ENCODE measurements at regions not wholly inside any gene's neighbourhood (a gene's known extent, or its start where the extent isn't known, plus 50 kb on each side); places are given as distances from the start of the nearest gene placed in this dataset.

DNA sequence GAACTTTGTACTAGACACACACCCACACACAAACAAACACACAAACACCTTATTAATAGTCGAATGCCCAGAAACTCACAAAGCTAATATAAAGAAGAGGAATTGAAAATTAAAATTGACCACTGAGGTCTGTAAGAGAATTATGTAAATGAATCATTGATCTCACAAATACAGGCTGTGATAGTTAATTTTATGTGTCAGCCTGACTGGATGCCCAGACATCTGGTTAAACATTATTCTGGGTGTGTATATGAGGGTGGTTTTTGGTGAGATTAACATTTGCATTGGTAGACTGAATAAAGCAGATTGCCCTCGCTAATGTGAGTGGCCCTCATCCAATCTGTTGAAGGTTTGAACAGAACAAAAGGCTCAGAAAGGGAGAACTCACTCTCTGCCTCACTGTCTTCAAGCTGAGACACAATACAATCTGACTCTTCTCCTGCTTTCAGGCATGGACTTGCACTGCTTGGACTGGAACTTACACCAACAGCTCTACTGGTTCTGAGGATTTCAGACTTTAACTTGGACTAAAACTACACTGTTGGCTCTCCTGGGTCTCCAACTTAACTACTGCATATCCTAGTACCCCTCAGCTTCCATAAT is 199.4 kb upstream of the TTC14 start:
- H3K27ac ChIP-seq (ENCODE audit: low read length): no peak overlapping the region
- Mint-ChIP-seq H3K36me3 (no peaks in the 10 kb centered on the region), H3K4me3 (no peak overlapping the region), H3K4me1 (no peaks in the 10 kb centered on the region), H3K27ac (no peak overlapping the region), H3K9me3 (peaks cover 10% of the 10 kb centered on the region in 2 donors), H3K27me3 (ENCODE audit: low read depth in 2 of 2) (no peaks in the 10 kb centered on the region)
- peaks cover 3% of the 10 kb centered on the region for H3K9me3 ChIP-seq (ENCODE audit: control insufficient read depth, insufficient read depth, low read length)
- WGBS (ENCODE audit: insufficient coverage): 87% methylated on average over 1 of the region's 2 CpGs
- ATAC-seq: no peak
- H3K4me3 ChIP-seq (ENCODE audit: low read length): no peak overlapping the region
- no peaks in the 10 kb centered on the region for H3K4me1 ChIP-seq (ENCODE audit: control insufficient read depth, insufficient read depth, low read length)
- H3K27me3 ChIP-seq (ENCODE audit: control insufficient read depth, insufficient read depth, low read length): no peaks in the 10 kb centered on the region
- DNase-seq: no peak
- no peaks in the 10 kb centered on the region for H3K36me3 ChIP-seq (ENCODE audit: control insufficient read depth, insufficient read depth, low read length)
- intact Hi-C loops (cut with micrococcal nuclease): no loop called here
- TF ChIP-seq, protein P1, sequence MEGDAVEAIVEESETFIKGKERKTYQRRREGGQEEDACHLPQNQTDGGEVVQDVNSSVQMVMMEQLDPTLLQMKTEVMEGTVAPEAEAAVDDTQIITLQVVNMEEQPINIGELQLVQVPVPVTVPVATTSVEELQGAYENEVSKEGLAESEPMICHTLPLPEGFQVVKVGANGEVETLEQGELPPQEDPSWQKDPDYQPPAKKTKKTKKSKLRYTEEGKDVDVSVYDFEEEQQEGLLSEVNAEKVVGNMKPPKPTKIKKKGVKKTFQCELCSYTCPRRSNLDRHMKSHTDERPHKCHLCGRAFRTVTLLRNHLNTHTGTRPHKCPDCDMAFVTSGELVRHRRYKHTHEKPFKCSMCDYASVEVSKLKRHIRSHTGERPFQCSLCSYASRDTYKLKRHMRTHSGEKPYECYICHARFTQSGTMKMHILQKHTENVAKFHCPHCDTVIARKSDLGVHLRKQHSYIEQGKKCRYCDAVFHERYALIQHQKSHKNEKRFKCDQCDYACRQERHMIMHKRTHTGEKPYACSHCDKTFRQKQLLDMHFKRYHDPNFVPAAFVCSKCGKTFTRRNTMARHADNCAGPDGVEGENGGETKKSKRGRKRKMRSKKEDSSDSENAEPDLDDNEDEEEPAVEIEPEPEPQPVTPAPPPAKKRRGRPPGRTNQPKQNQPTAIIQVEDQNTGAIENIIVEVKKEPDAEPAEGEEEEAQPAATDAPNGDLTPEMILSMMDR (IDR thresholded peaks at IDR 0.05): no peak

GRCh38 chr3:180403156-180403555 is 198.8 kb upstream of the TTC14 start:
- H3K27me3 Mint-ChIP-seq (ENCODE audit: low read depth in 2 of 2): no peaks in the 10 kb centered on the region
- no peak for DNase-seq
- H3K4me1 Mint-ChIP-seq: no peaks in the 10 kb centered on the region
- Histone ChIP-seq H3K9me3 (ENCODE audit: control insufficient read depth, insufficient read depth, low read length) (peaks cover 3% of the 10 kb centered on the region), H3K4me1 (ENCODE audit: control insufficient read depth, insufficient read depth, low read length) (no peaks in the 10 kb centered on the region), H3K4me3 (ENCODE audit: low read length) (no peak overlapping the region), H3K36me3 (ENCODE audit: control insufficient read depth, insufficient read depth, low read length) (no peaks in the 10 kb centered on the region), H3K27ac (ENCODE audit: low read length) (no peak overlapping the region), H3K27me3 (ENCODE audit: control insufficient read depth, insufficient read depth, low read length) (no peaks in the 10 kb centered on the region)
- no peak for ATAC-seq
- TF ChIP-seq, protein P1 (IDR thresholded peaks at IDR 0.05): no peak
- H3K9me3 Mint-ChIP-seq: peaks cover 6 to 7% of the 10 kb centered on the region in 2 donors
- no peak overlapping the region for H3K4me3 Mint-ChIP-seq
- intact Hi-C loops (cut with micrococcal nuclease): no loop called here
- H3K27ac Mint-ChIP-seq: no peak overlapping the region
- H3K36me3 Mint-ChIP-seq: no peaks in the 10 kb centered on the region

DNA sequence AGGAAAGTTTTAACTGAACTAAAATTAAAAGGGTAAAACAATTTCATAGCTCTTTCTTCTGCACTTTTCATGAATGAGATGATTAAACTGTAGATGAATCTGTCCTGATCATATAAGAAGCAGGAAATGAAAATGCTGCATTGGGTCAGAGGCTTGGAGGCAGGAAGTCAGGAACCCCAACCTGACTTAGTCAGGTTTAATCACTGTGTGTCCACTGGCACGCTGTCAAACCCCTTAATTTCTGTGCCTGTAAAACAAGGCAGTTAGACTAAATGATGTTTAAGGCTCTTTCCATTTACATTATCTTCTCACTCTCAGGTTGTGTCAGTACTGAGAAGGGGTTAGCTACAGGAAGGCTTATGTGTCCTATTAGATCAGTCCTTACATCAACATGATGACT is 193.3 kb upstream of the TTC14 start:
- Mint-ChIP-seq H3K4me1 (no peaks in the 10 kb centered on the region), H3K27me3 (ENCODE audit: low read depth in 2 of 2) (no peaks in the 10 kb centered on the region), H3K27ac (no peak overlapping the region), H3K4me3 (no peak overlapping the region), H3K36me3 (no peaks in the 10 kb centered on the region), H3K9me3 (peaks cover 13 to 16% of the 10 kb centered on the region in 2 donors)
- Histone ChIP-seq H3K4me3 (ENCODE audit: low read length) (no peak overlapping the region), H3K27ac (ENCODE audit: low read length) (no peak overlapping the region), H3K4me1 (ENCODE audit: control insufficient read depth, insufficient read depth, low read length) (no peaks in the 10 kb centered on the region), H3K36me3 (ENCODE audit: control insufficient read depth, insufficient read depth, low read length) (no peaks in the 10 kb centered on the region), H3K9me3 (ENCODE audit: control insufficient read depth, insufficient read depth, low read length) (peaks cover 3% of the 10 kb centered on the region), H3K27me3 (ENCODE audit: control insufficient read depth, insufficient read depth, low read length) (no peaks in the 10 kb centered on the region)
- intact Hi-C loops (cut with micrococcal nuclease): no loop called here
- no CpG with 5 or more reads among the region's 1 CpG for WGBS (ENCODE audit: insufficient coverage)
- ATAC-seq (no peak), DNase-seq (no peak)
- TF ChIP-seq, protein P1 (IDR thresholded peaks at IDR 0.05): no peak

DNA sequence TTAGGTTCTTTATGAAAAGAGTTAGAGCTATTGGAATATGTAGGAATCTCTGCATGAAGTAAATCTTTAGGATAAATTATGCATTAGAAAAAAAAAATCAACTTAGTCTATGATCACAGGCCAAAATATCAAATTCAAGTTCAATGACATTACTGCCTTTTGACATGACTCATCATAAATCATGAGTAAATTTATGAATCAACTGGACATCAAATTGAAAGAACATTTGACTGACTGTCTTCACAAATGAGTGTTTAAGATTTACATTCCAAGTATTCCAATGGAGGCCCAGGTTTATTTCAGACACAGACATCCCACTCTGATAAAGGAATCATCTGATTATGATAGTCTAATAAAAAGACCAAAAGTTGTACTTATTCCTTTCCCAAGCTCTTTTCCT is 192.8 kb upstream of the TTC14 start:
- no peaks in the 10 kb centered on the region for H3K36me3 Mint-ChIP-seq
- no peaks in the 10 kb centered on the region for H3K27me3 Mint-ChIP-seq (ENCODE audit: low read depth in 2 of 2)
- H3K4me3 Mint-ChIP-seq: no peak overlapping the region
- intact Hi-C loops (cut with micrococcal nuclease): no loop called here
- no peaks in the 10 kb centered on the region for H3K4me1 Mint-ChIP-seq
- H3K4me1 ChIP-seq (ENCODE audit: control insufficient read depth, insufficient read depth, low read length): no peaks in the 10 kb centered on the region
- no peak for ATAC-seq
- no peak overlapping the region for H3K4me3 ChIP-seq (ENCODE audit: low read length)
- TF ChIP-seq, protein P1 (IDR thresholded peaks at IDR 0.05): no peak
- H3K36me3 ChIP-seq (ENCODE audit: control insufficient read depth, insufficient read depth, low read length): no peaks in the 10 kb centered on the region
- peaks cover 3% of the 10 kb centered on the region for H3K9me3 ChIP-seq (ENCODE audit: control insufficient read depth, insufficient read depth, low read length)
- no peak for DNase-seq
- H3K27ac Mint-ChIP-seq: no peak overlapping the region
- no peak overlapping the region for H3K27ac ChIP-seq (ENCODE audit: low read length)
- H3K9me3 Mint-ChIP-seq: peaks cover 14 to 16% of the 10 kb centered on the region in 2 donors
- no peaks in the 10 kb centered on the region for H3K27me3 ChIP-seq (ENCODE audit: control insufficient read depth, insufficient read depth, low read length)
